ENCODE measurements at regions not wholly inside any gene's neighbourhood (a gene's known extent, or its start where the extent isn't known, plus 50 kb on each side); places are given as distances from the start of the nearest gene placed in this dataset.

DNA sequence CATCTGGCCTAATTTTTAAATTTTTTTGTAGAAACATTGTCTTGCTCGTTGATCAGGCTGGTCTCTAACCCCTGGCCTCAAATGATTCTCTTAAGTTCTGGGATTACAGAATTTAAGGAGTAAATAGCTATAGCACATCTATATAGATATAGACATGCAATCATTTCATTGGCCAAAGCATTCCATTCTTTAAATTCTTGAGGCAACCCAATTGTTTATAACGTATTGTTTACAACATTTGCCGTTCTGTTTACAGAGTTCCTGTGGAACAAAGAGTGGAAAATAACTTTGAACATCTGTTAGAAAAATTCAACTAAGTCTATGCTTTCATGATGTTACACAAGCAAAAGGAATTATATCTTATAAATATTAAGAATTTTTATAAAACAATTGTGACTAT is 205.2 kb upstream of the ROBO2 start:
- ATAC-seq (no peak), DNase-seq (ENCODE audit: extremely low read depth in 1 of 4, low spot score in 3 of 4) (no peak), FAIRE-seq (no peak)
- POLR2A ChIA-PET, result no interaction called here
- 0% methylated on average over 3 of the region's 3 CpGs for WGBS (ENCODE audit: insufficient coverage, low coverage, missing lambda C conversion rate)
- no peak overlapping the region for H3K4me2 ChIP-seq (ENCODE audit: insufficient read depth, low read length)
- in situ Hi-C loops (cut with MboI) (no loop called here), intact Hi-C loops (cut with micrococcal nuclease) (no loop called here)
- H3K4me1 ChIP-seq (replicated peaks in 1 of 2; ENCODE audit: control insufficient read depth in 2 of 2, insufficient read depth in 2 of 2, low read length in 2 of 2), result no peaks in the 10 kb centered on the region
- no peaks in the 10 kb centered on the region for H4K20me1 ChIP-seq (replicated peaks; ENCODE audit: control insufficient read depth, insufficient read depth, low read length)
- no peak overlapping the region for H3K9ac ChIP-seq (ENCODE audit: insufficient read depth in 1 of 2, low read depth in 2 of 2, low read length in 2 of 2)
- no peaks in the 10 kb centered on the region for H3K9me3 ChIP-seq (replicated peaks; ENCODE audit: control insufficient read depth, insufficient read depth, low read depth, low read length)
- no peaks in the 10 kb centered on the region for H3K27me3 ChIP-seq (ENCODE audit: control insufficient read depth in 2 of 2, insufficient read depth in 2 of 2, low read length in 2 of 2)
- no peaks in the 10 kb centered on the region for H3K9me1 ChIP-seq (ENCODE audit: control insufficient read depth, insufficient read depth, low read length)
- no peak overlapping the region for H3K4me3 ChIP-seq
- CTCF ChIA-PET (ENCODE audit: low intra/inter-chr PET ratio), result no interaction called here
- H3K27ac ChIP-seq (ENCODE audit: extremely low read depth, low read depth, low read length), result no peak overlapping the region
- H3K79me2 ChIP-seq (ENCODE audit: control insufficient read depth, insufficient read depth, low read length), result no peaks in the 10 kb centered on the region
- H2AFZ ChIP-seq (ENCODE audit: low read depth, low read length), result no peak overlapping the region
- BruUV-seq (replicated peaks), result no TSS peak
- no peaks in the 10 kb centered on the region for H3K36me3 ChIP-seq (ENCODE audit: control insufficient read depth, insufficient read depth, low read length)
- no peak for TF ChIP-seq MECOM (CRISPR knock-in tag; IDR thresholded peaks at IDR 0.05)
- TF ChIP-seq ZFX (CRISPR knock-in tag; IDR thresholded peaks at IDR 0.05), result no peak
- TF ChIP-seq, protein P1, sequence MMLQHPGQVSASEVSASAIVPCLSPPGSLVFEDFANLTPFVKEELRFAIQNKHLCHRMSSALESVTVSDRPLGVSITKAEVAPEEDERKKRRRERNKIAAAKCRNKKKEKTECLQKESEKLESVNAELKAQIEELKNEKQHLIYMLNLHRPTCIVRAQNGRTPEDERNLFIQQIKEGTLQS (IDR thresholded peaks at IDR 0.05), result no peak
- TF ChIP-seq, protein P1 (CRISPR knock-in tag; conservative IDR thresholded peaks at IDR 0.05), result no peak
- TF ChIP-seq CC2D1A (IDR thresholded peaks at IDR 0.05), result no peak
- TF ChIP-seq PHF8 (IDR thresholded peaks at IDR 0.05; ENCODE audit: borderline replicate concordance, low read length), result no peak
- TF ChIP-seq, protein P2, sequence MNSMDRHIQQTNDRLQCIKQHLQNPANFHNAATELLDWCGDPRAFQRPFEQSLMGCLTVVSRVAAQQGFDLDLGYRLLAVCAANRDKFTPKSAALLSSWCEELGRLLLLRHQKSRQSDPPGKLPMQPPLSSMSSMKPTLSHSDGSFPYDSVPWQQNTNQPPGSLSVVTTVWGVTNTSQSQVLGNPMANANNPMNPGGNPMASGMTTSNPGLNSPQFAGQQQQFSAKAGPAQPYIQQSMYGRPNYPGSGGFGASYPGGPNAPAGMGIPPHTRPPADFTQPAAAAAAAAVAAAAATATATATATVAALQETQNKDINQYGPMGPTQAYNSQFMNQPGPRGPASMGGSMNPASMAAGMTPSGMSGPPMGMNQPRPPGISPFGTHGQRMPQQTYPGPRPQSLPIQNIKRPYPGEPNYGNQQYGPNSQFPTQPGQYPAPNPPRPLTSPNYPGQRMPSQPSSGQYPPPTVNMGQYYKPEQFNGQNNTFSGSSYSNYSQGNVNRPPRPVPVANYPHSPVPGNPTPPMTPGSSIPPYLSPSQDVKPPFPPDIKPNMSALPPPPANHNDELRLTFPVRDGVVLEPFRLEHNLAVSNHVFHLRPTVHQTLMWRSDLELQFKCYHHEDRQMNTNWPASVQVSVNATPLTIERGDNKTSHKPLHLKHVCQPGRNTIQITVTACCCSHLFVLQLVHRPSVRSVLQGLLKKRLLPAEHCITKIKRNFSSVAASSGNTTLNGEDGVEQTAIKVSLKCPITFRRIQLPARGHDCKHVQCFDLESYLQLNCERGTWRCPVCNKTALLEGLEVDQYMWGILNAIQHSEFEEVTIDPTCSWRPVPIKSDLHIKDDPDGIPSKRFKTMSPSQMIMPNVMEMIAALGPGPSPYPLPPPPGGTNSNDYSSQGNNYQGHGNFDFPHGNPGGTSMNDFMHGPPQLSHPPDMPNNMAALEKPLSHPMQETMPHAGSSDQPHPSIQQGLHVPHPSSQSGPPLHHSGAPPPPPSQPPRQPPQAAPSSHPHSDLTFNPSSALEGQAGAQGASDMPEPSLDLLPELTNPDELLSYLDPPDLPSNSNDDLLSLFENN (IDR thresholded peaks at IDR 0.05; ENCODE audit: low read depth in 2 of 2, low read length in 2 of 2), result no peak
- no peak for TF ChIP-seq ZKSCAN3 (CRISPR knock-in tag; IDR thresholded peaks at IDR 0.05)
- no peak for TF ChIP-seq SAFB (IDR thresholded peaks at IDR 0.05; ENCODE audit: borderline replicate concordance, low read depth, low read length)
- no peak for TF ChIP-seq HDAC3 (IDR thresholded peaks at IDR 0.05; ENCODE audit: borderline replicate concordance, partially characterized antibody)

All from K562 (cell line).